Endothelial cell of umbilical vein (primary cell): ENCODE measurements at regions not wholly inside any gene's neighbourhood (a gene's known extent, or its start where the extent isn't known, plus 50 kb on each side); places are given as distances from the start of the nearest gene placed in this dataset.

Experiments
- FOS ChIP-seq: IDR thresholded peaks from 2 replicates; pipeline ENCODE4 v1.6.1; 2011; ENCODE audit warnings: mild to moderate bottlenecking, low read length, moderate library complexity, borderline replicate concordance; ENCODE audit not compliant: insufficient read depth
- POLR2A ChIP-seq: IDR thresholded peaks from 2 replicates; pipeline ENCODE4 v1.6.1; 2012; ENCODE audit warnings: low read depth, mild to moderate bottlenecking, control low read depth, low read length
- TF ChIP-seq, protein P1 (sequence below), 2 donors: IDR thresholded peaks; 1 replicate in 1 of 2; 2 replicates in 1 of 2; pipeline ENCODE4 v1.5.1; 2011; ENCODE audit warnings: low read length in 2 of 2, mild to moderate bottlenecking in 2 of 2, moderate library complexity in 2 of 2, control low read depth in 1 of 2, inconsistent platforms in 1 of 2, low read depth in 1 of 2; ENCODE audit not compliant: insufficient read depth in 1 of 2; ENCODE audit errors: extremely low read depth in 1 of 2
- TF ChIP-seq, protein P2 (sequence below): IDR thresholded peaks from 2 replicates; pipeline ENCODE4 v1.6.1; 2011; ENCODE audit not compliant: insufficient read depth, insufficient read length

DNA sequence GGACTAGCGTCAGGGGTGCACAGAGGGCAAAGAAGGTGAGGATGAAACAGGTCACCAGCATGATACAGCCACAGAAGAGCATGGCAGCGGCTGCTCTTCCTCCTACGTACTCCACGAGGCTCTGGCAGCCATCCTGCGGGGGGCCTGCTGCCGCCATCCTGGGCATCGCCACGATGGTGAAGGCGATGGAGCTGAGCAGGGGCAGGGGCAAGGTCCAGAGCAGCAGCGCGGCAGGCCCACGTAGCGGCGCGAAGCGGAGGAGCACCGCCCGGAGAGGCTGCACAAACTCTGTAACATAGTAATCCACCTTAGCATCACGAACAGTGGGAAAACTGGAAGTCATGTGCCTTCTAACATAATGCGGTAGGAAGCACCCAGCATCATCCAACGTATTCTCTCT, 491.6 kb downstream of the PYDC2 start:
- TF ChIP-seq, protein P1, sequence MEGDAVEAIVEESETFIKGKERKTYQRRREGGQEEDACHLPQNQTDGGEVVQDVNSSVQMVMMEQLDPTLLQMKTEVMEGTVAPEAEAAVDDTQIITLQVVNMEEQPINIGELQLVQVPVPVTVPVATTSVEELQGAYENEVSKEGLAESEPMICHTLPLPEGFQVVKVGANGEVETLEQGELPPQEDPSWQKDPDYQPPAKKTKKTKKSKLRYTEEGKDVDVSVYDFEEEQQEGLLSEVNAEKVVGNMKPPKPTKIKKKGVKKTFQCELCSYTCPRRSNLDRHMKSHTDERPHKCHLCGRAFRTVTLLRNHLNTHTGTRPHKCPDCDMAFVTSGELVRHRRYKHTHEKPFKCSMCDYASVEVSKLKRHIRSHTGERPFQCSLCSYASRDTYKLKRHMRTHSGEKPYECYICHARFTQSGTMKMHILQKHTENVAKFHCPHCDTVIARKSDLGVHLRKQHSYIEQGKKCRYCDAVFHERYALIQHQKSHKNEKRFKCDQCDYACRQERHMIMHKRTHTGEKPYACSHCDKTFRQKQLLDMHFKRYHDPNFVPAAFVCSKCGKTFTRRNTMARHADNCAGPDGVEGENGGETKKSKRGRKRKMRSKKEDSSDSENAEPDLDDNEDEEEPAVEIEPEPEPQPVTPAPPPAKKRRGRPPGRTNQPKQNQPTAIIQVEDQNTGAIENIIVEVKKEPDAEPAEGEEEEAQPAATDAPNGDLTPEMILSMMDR (IDR thresholded peaks at IDR 0.05; ENCODE audit: extremely low read depth in 1 of 2, insufficient read depth in 1 of 2, low read depth in 1 of 2, low read length in 2 of 2), result no peak
- TF ChIP-seq POLR2A, result no peak
- TF ChIP-seq FOS, result no peak
- TF ChIP-seq, protein P2, sequence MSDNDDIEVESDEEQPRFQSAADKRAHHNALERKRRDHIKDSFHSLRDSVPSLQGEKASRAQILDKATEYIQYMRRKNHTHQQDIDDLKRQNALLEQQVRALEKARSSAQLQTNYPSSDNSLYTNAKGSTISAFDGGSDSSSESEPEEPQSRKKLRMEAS, result no peak
